Thyroid gland (tissue), 4 donors: ENCODE measurements at regions not wholly inside any gene's neighbourhood (a gene's known extent, or its start where the extent isn't known, plus 50 kb on each side); places are given as distances from the start of the nearest gene placed in this dataset.

Source experiments
- CTCF ChIP-seq, 6 experiments: fragments of 200-600 bp in 3 of 6; fragments of 450-650 bp in 3 of 6; sonication (generic) in 3 of 6; IDR thresholded peaks; one replicate each; pipeline ENCODE4 v1.5.1; 2016 to 2019; ENCODE audit warnings: antibody characterized with exemption in 6 of 6, mild to moderate bottlenecking in 2 of 6, inconsistent platforms in 1 of 6, moderate library complexity in 1 of 6
- POLR2A ChIP-seq, 2 donors: fragments of 450-650 bp; IDR thresholded peaks; one replicate each; pipeline ENCODE4 v1.6.1; 2017; ENCODE audit warnings: antibody characterized with exemption in 2 of 2, mild to moderate bottlenecking in 2 of 2, moderate library complexity in 1 of 2

DNA sequence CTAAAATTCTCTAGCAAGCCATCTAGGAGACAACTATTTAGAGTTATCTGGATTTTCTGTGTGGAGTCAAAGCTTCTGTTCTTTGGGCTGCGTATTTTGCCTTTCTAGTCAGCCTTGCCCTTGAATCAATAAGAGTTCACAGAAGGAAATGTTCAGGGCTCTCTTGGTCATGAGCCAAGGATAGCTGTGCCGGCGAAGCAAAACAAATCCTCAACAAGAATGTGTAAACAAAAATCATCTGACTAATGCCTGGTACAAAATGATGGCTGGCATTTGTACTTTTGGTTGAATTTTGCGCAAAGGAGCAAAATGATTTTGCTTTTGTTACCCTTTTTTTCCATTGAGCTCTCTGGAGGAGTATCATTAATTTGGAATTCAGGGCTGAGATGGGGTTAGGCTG lies 171.1 kb downstream of the DACT1 start:
- TF ChIP-seq POLR2A (IDR thresholded peaks at IDR 0.05), result no peak
- no peak for TF ChIP-seq CTCF (IDR thresholded peaks at IDR 0.05)
